AG09319 (cell line): ENCODE measurements at regions not wholly inside any gene's neighbourhood (a gene's known extent, or its start where the extent isn't known, plus 50 kb on each side); places are given as distances from the start of the nearest gene placed in this dataset.

Experiments
- DNase-seq: peaks from one replicate; pipeline ENCODE4 v3.0.0-alpha.2; 2010; ENCODE audit warnings: low read depth; ENCODE audit errors: extremely low read depth
- CTCF ChIP-seq: IDR thresholded peaks from 2 replicates; pipeline ENCODE4 v1.5.1; 2011; ENCODE audit warnings: low read depth, mild to moderate bottlenecking, inconsistent platforms, low read length, moderate library complexity

GRCh38 chr14:86527312-86527711, 997.4 kb downstream of the FLRT2 start:
- no peak for DNase-seq
- no peak for TF ChIP-seq CTCF

GRCh38 chr14:86525673-86526072, 995.7 kb downstream of the FLRT2 start:
- no peak for TF ChIP-seq CTCF
- DNase-seq: no peak

- DNase-seq: no peak
- TF ChIP-seq CTCF: no peak
These were observed 991.9 kb downstream of the FLRT2 start for GRCh38 chr14:86521843-86522242.

GRCh38 chr14:86521031-86521730, 991.2 kb downstream of the FLRT2 start:
- no peak for DNase-seq
- no peak for TF ChIP-seq CTCF

GRCh38 chr14:86518298-86518697, 988.4 kb downstream of the FLRT2 start:
- DNase-seq: no peak
- TF ChIP-seq CTCF: no peak

- no peak for DNase-seq
- TF ChIP-seq CTCF: no peak
These were observed 985.3 kb downstream of the FLRT2 start for GRCh38 chr14:86515195-86515594.

GRCh38 chr14:86513564-86513963, 983.6 kb downstream of the FLRT2 start:
- DNase-seq: no peak
- no peak for TF ChIP-seq CTCF
